Adipocyte (in vitro differentiated cells): ENCODE measurements at regions not wholly inside any gene's neighbourhood (a gene's known extent, or its start where the extent isn't known, plus 50 kb on each side); places are given as distances from the start of the nearest gene placed in this dataset.
"Not testable (repeated sequence)": the region's sequence is repeated elsewhere in the genome, so short reads cannot be mapped to it uniquely, and the experiment has no call there.

ENCODE experiments used
- DNase-seq: peaks from one replicate; pipeline ENCODE4 v3.0.0-alpha.2; 2015; ENCODE audit warnings: low read depth
- H3K27me3 ChIP-seq: replicated peaks from 2 replicates; pipeline ENCODE4 v1.7.0; 2013; ENCODE audit warnings: mild to moderate bottlenecking, low read length, moderate library complexity; ENCODE audit not compliant: control insufficient read depth, insufficient read depth
- H3K36me3 ChIP-seq: 2 replicates; pipeline ENCODE4 v1.7.0; 2013; ENCODE audit warnings: low read length, mild to moderate bottlenecking, moderate library complexity; ENCODE audit not compliant: control insufficient read depth, insufficient read depth, severe bottlenecking
- H3K4me1 ChIP-seq: 2 replicates; pipeline ENCODE4 v1.7.0; 2013; ENCODE audit warnings: mild to moderate bottlenecking, low read length, moderate library complexity; ENCODE audit not compliant: control insufficient read depth, insufficient read depth
- H3K4me3 ChIP-seq: 2 replicates; pipeline ENCODE4 v1.7.0; 2013; ENCODE audit warnings: mild to moderate bottlenecking, low read length, moderate library complexity
- H3K9ac ChIP-seq: 2 replicates; pipeline ENCODE4 v1.7.0; 2013; ENCODE audit warnings: mild to moderate bottlenecking, low read length, moderate library complexity
- H3K9me3 ChIP-seq: 2 replicates; pipeline ENCODE4 v1.7.0; 2013; ENCODE audit warnings: mild to moderate bottlenecking, low read length, moderate library complexity; ENCODE audit not compliant: control insufficient read depth

- peak overlapping the region; percentile 75 for H3K4me3 ChIP-seq
Observed at GRCh38 chr1:192905049-192905448, 96.2 kb downstream of the RGS2 start.

GRCh38 chr1:192906334-192906733, 97.5 kb downstream of the RGS2 start:
- DNase-seq: no peak
- H3K9me3 ChIP-seq: no peaks in the 10 kb centered on the region

More at GRCh38 chr1:192905049-192905448, 96.2 kb downstream of the RGS2 start:
- Histone ChIP-seq H3K9ac (peak overlapping the region; percentile 46), H3K36me3 (no peaks in the 10 kb centered on the region), H3K27me3 (no peaks in the 10 kb centered on the region), H3K9me3 (no peaks in the 10 kb centered on the region), H3K4me1 (peaks cover 32% of the 10 kb centered on the region)
- peak; percentile 16 for DNase-seq

GRCh38 chr1:192907545-192908243, 98.9 kb downstream of the RGS2 start:
- Histone ChIP-seq H3K9ac (no peak overlapping the region), H3K9me3 (no peaks in the 10 kb centered on the region), H3K27me3 (no peaks in the 10 kb centered on the region), H3K4me1 (peaks cover 32% of the 10 kb centered on the region), H3K36me3 (no peaks in the 10 kb centered on the region), H3K4me3 (peak overlapping the region; percentile 5)
- peak; percentile 60 for DNase-seq

More at GRCh38 chr1:192906334-192906733, 97.5 kb downstream of the RGS2 start:
- Histone ChIP-seq H3K36me3 (no peaks in the 10 kb centered on the region), H3K4me3 (no peak overlapping the region), H3K4me1 (peaks cover 32% of the 10 kb centered on the region), H3K9ac (no peak overlapping the region), H3K27me3 (no peaks in the 10 kb centered on the region)

GRCh38 chr1:192911896-192912656, 103.2 kb downstream of the RGS2 start:
- not testable (repeated sequence) for H3K9ac ChIP-seq, H3K4me3 ChIP-seq, DNase-seq, H3K9me3 ChIP-seq, H3K36me3 ChIP-seq, H3K27me3 ChIP-seq
- peaks cover 20% of the 10 kb centered on the region for H3K4me1 ChIP-seq

GRCh38 chr1:192913683-192914082, 104.8 kb downstream of the RGS2 start:
- Histone ChIP-seq H3K9ac (no peak overlapping the region), H3K4me1 (peaks cover 4% of the 10 kb centered on the region), H3K27me3 (no peaks in the 10 kb centered on the region), H3K9me3 (no peaks in the 10 kb centered on the region), H3K36me3 (no peaks in the 10 kb centered on the region), H3K4me3 (no peak overlapping the region)
- DNase-seq: no peak

GRCh38 chr1:192914092-192914491, 105.3 kb downstream of the RGS2 start:
- no peak overlapping the region for H3K4me3 ChIP-seq
- H3K27me3 ChIP-seq: no peaks in the 10 kb centered on the region
- H3K9me3 ChIP-seq: no peaks in the 10 kb centered on the region
- H3K36me3 ChIP-seq: no peaks in the 10 kb centered on the region
- H3K4me1 ChIP-seq: peaks cover under 1% of the 10 kb centered on the region
- DNase-seq: no peak
- H3K9ac ChIP-seq: no peak overlapping the region

- H3K9me3 ChIP-seq: no peaks in the 10 kb centered on the region
- no peaks in the 10 kb centered on the region for H3K27me3 ChIP-seq
- no peak overlapping the region for H3K9ac ChIP-seq
- no peaks in the 10 kb centered on the region for H3K4me1 ChIP-seq
- no peak overlapping the region for H3K4me3 ChIP-seq
- no peak for DNase-seq
- H3K36me3 ChIP-seq: no peaks in the 10 kb centered on the region
Observed at GRCh38 chr1:192914696-192915095, 105.9 kb downstream of the RGS2 start.

- Histone ChIP-seq H3K9ac (no peak overlapping the region), H3K4me3 (no peak overlapping the region), H3K9me3 (no peaks in the 10 kb centered on the region), H3K4me1 (no peaks in the 10 kb centered on the region), H3K27me3 (no peaks in the 10 kb centered on the region), H3K36me3 (no peaks in the 10 kb centered on the region)
- DNase-seq: no peak
Observed at GRCh38 chr1:192916021-192916420, 107.2 kb downstream of the RGS2 start.

GRCh38 chr1:192918259-192918658, 109.4 kb downstream of the RGS2 start:
- no peaks in the 10 kb centered on the region for H3K9me3 ChIP-seq
- H3K9ac ChIP-seq: no peak overlapping the region
- H3K4me1 ChIP-seq: no peaks in the 10 kb centered on the region
- DNase-seq: no peak
- H3K27me3 ChIP-seq: no peaks in the 10 kb centered on the region
- H3K36me3 ChIP-seq: no peaks in the 10 kb centered on the region
- no peak overlapping the region for H3K4me3 ChIP-seq

GRCh38 chr1:192920412-192920811, 111.6 kb downstream of the RGS2 start:
- Histone ChIP-seq H3K9me3 (no peaks in the 10 kb centered on the region), H3K4me1 (no peaks in the 10 kb centered on the region), H3K4me3 (no peak overlapping the region), H3K9ac (no peak overlapping the region), H3K27me3 (no peaks in the 10 kb centered on the region), H3K36me3 (no peaks in the 10 kb centered on the region)
- DNase-seq: no peak

GRCh38 chr1:192925609-192926008, 116.8 kb downstream of the RGS2 start:
- H3K27me3 ChIP-seq: no peaks in the 10 kb centered on the region
- DNase-seq: no peak
- H3K36me3 ChIP-seq: no peaks in the 10 kb centered on the region

More at GRCh38 chr1:192925609-192926008, 116.8 kb downstream of the RGS2 start:
- no peak overlapping the region for H3K9ac ChIP-seq
- no peaks in the 10 kb centered on the region for H3K9me3 ChIP-seq
- H3K4me3 ChIP-seq: no peak overlapping the region
- no peaks in the 10 kb centered on the region for H3K4me1 ChIP-seq
